ENCODE measurements at regions not wholly inside any gene's neighbourhood (a gene's known extent, or its start where the extent isn't known, plus 50 kb on each side); places are given as distances from the start of the nearest gene placed in this dataset.

- H3K9ac ChIP-seq (ENCODE audit: control insufficient read depth, insufficient read depth, low read length) = no peak overlapping the region
Measured at GRCh38 chr11:10927538-10927937, 69.7 kb upstream of the ZBED5 start.

GRCh38 chr11:10926801-10927211 lies 69.0 kb upstream of the ZBED5 start:
- in situ Hi-C loops (cut with MboI) (no loop called here), intact Hi-C loops (cut with micrococcal nuclease; ENCODE audit: unreplicated experiment) (no loop called here)
- BruUV-seq (replicated peaks) = no TSS peak
- no peak overlapping the region for H3K9ac ChIP-seq (ENCODE audit: control insufficient read depth, insufficient read depth, low read length)
- ChIA-PET CTCF (interaction anchor here (0.7 to 1.5 kb wide), 5 partner anchors 28 to 1117 kb away, joined by 3 to 6 read pairs (median 3); no protein-coding TSS in a partner anchor), SMC1A (ENCODE audit: uncharacterized antibody, unreplicated experiment) (interaction anchor here (0.9 to 1.4 kb wide), 3 partner anchors 9 to 134 kb away, joined by 3 to 6 read pairs (median 3); no protein-coding TSS in a partner anchor), RAD21 (ENCODE audit: unreplicated experiment) (interaction anchor here (0.7 to 1.3 kb wide), 3 partner anchors 48 to 133 kb away, joined by 3 to 4 read pairs (median 4); no protein-coding TSS in a partner anchor), POLR2A (no interaction called here)
- no peaks in the 10 kb centered on the region for H3K9me3 ChIP-seq (replicated peaks; ENCODE audit: control insufficient read depth, insufficient read depth, low read length)
- H4K20me1 ChIP-seq (ENCODE audit: control insufficient read depth, insufficient read depth) = no peaks in the 10 kb centered on the region
- no peak overlapping the region for H3K4me2 ChIP-seq (ENCODE audit: control insufficient read depth, insufficient read depth)
- DNase-seq (ENCODE audit: low read depth, low spot score) (no peak), FAIRE-seq (no peak), ATAC-seq (no peak)
- no peaks in the 10 kb centered on the region for H3K4me1 ChIP-seq (ENCODE audit: control insufficient read depth, insufficient read depth, low read length)
- no peaks in the 10 kb centered on the region for H3K79me2 ChIP-seq (ENCODE audit: control insufficient read depth, insufficient read depth, low read length)
- no peak overlapping the region for H2AFZ ChIP-seq (ENCODE audit: control insufficient read depth, low read depth, low read length)
- H3K4me3 ChIP-seq = no peak overlapping the region
- H3K27ac ChIP-seq (ENCODE audit: control insufficient read depth, insufficient read depth) = no peak overlapping the region
- H3K27me3 ChIP-seq (replicated peaks in 1 of 2; ENCODE audit: control insufficient read depth in 2 of 2, insufficient read depth in 2 of 2, low read length in 1 of 2) = peaks cover 1 to 18% of the 10 kb centered on the region in 2 experiments
- H3K36me3 ChIP-seq (ENCODE audit: control insufficient read depth in 2 of 2, insufficient read depth in 2 of 2, low read length in 1 of 2) = no peaks in the 10 kb centered on the region
- TF ChIP-seq CEBPZ (IDR thresholded peaks at IDR 0.05; ENCODE audit: low read depth, low read length) (no peak), TARDBP (IDR thresholded peaks at IDR 0.05; ENCODE audit: borderline replicate concordance) (no peak), MTA2 (IDR thresholded peaks at IDR 0.05; ENCODE audit: low read depth) (no peak), HSF1 (IDR thresholded peaks at IDR 0.05; ENCODE audit: low read depth, low read length) (no peak)

More at GRCh38 chr11:10927538-10927937, 69.7 kb upstream of the ZBED5 start:
- Histone ChIP-seq H3K27ac (ENCODE audit: control insufficient read depth, insufficient read depth) (no peak overlapping the region), H4K20me1 (ENCODE audit: control insufficient read depth, insufficient read depth) (no peaks in the 10 kb centered on the region), H3K79me2 (ENCODE audit: control insufficient read depth, insufficient read depth, low read length) (no peaks in the 10 kb centered on the region), H2AFZ (ENCODE audit: control insufficient read depth, low read depth, low read length) (no peak overlapping the region), H3K4me1 (ENCODE audit: control insufficient read depth, insufficient read depth, low read length) (no peaks in the 10 kb centered on the region), H3K4me2 (ENCODE audit: control insufficient read depth, insufficient read depth) (no peak overlapping the region), H3K27me3 (replicated peaks in 1 of 2; ENCODE audit: control insufficient read depth in 2 of 2, insufficient read depth in 2 of 2, low read length in 1 of 2) (peaks cover 1 to 18% of the 10 kb centered on the region in 2 experiments), H3K4me3 (no peak overlapping the region), H3K9me3 (replicated peaks; ENCODE audit: control insufficient read depth, insufficient read depth, low read length) (no peaks in the 10 kb centered on the region), H3K36me3 (ENCODE audit: control insufficient read depth in 2 of 2, insufficient read depth in 2 of 2, low read length in 1 of 2) (no peaks in the 10 kb centered on the region)
- ATAC-seq = no peak
- in situ Hi-C loops (cut with MboI) (no loop called here), intact Hi-C loops (cut with micrococcal nuclease; ENCODE audit: unreplicated experiment) (no loop called here)
- POLR2A ChIA-PET = no interaction called here
- TF ChIP-seq BCL3 (IDR thresholded peaks at IDR 0.05; ENCODE audit: borderline replicate concordance, insufficient read depth, low read depth, low read length, poor library complexity, severe bottlenecking) (peak; percentile 16), SMAD5 (IDR thresholded peaks at IDR 0.05; ENCODE audit: low read depth) (no peak), POLR2A (IDR thresholded peaks at IDR 0.05; ENCODE audit: low read depth, low read length) (no peak)
- RAD21 ChIA-PET (ENCODE audit: unreplicated experiment) = interaction anchor here (1.0 to 1.3 kb wide), 3 partner anchors 49 to 134 kb away, joined by 3 to 4 read pairs (median 4); no protein-coding TSS in a partner anchor
- no TSS peak for BruUV-seq (replicated peaks)
- no peak for DNase-seq (ENCODE audit: low read depth, low spot score)
- WGBS (ENCODE audit: insufficient coverage, insufficient replicate concordance, low lambda C conversion rate, missing lambda C conversion rate) = 0% methylated on average over 1 of the region's 1 CpG
- SMC1A ChIA-PET (ENCODE audit: uncharacterized antibody, unreplicated experiment) = interaction anchor here (0.9 to 1.4 kb wide), 2 partner anchors 10 to 21 kb away, joined by 3 read pairs; no protein-coding TSS in a partner anchor
- FAIRE-seq = no peak
- CTCF ChIA-PET = interaction anchor here (0.7 to 1.5 kb wide), 5 partner anchors 29 to 1117 kb away, joined by 3 to 6 read pairs (median 3); no protein-coding TSS in a partner anchor
